ENCODE measurements at regions not wholly inside any gene's neighbourhood (a gene's known extent, or its start where the extent isn't known, plus 50 kb on each side); places are given as distances from the start of the nearest gene placed in this dataset.

DNA sequence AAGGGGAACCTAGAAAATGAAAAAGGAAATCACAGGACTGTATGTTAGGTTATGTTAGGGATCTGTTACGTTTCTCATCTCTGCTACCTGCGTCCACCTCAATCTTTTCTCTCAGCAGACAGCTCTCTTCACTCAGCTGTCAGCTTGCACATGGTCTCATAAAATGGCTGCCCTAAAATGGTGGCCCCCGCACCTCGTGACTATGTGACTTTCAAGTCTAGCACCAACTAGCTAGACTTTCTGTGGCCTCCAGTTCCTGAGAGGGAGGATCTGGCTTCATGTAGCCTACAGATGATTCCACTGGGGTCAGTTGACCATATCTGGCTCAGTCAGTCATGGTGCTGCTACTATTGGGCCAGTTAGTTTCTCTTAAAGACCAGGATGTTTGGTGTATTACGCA, 147.2 kb upstream of the SLC1A4 start:
- no peak overlapping the region for H3K9ac ChIP-seq
- H3K27me3 ChIP-seq (ENCODE audit: insufficient read depth) = no peaks in the 10 kb centered on the region
- WGBS (ENCODE audit: low lambda C conversion rate) = 95% methylated on average over 5 of the region's 5 CpGs
- no peaks in the 10 kb centered on the region for H3K9me2 ChIP-seq
- ChIA-PET CTCF (interaction anchor here (0.8 to 1.9 kb wide), 2 partner anchors 196 to 255 kb away, joined by 5 read pairs; no protein-coding TSS in a partner anchor), POLR2A (no interaction called here)
- H2AFZ ChIP-seq (ENCODE audit: low read depth) = no peak overlapping the region
- H3K4me2 ChIP-seq = no peak overlapping the region
- no peak for DNase-seq
- peaks cover 9% of the 10 kb centered on the region for H3F3A ChIP-seq (replicated peaks; ENCODE audit: insufficient read depth)
- no peak overlapping the region for H3K4me3 ChIP-seq (ENCODE audit: low read depth in 2 of 2, low read length in 1 of 2)
- no peak overlapping the region for H3K27ac ChIP-seq (ENCODE audit: low read depth in 2 of 2, low read length in 1 of 2)
- H3K4me1 ChIP-seq (ENCODE audit: control insufficient read depth in 1 of 2, insufficient read depth in 2 of 2, low read depth in 1 of 2, low read length in 1 of 2) = peaks cover 0 to 20% of the 10 kb centered on the region in 2 experiments; a peak in 2 of 4 replicates
- H3K9me3 ChIP-seq = no peaks in the 10 kb centered on the region
- H3K36me3 ChIP-seq (replicated peaks in 1 of 2; ENCODE audit: control insufficient read depth in 1 of 2, insufficient read depth in 2 of 2, low read length in 1 of 2) = no peaks in the 10 kb centered on the region
- TF ChIP-seq JUND (IDR thresholded peaks at IDR 0.05) (no peak), FOXJ3 (CRISPR knock-in tag; IDR thresholded peaks at IDR 0.05) (no peak), ELF1 (IDR thresholded peaks at IDR 0.05) (no peak), EP300 (IDR thresholded peaks at IDR 0.05; ENCODE audit: borderline replicate concordance in 1 of 2, low read depth in 1 of 2, low read length in 1 of 2) (no peak), EZH2phosphoT487 (IDR thresholded peaks at IDR 0.05; ENCODE audit: borderline replicate concordance, low read depth) (no peak), RXRA (IDR thresholded peaks at IDR 0.05; ENCODE audit: borderline replicate concordance, low read depth) (no peak), FOXM1 (IDR thresholded peaks at IDR 0.05; ENCODE audit: low read depth) (no peak), SMC3 (IDR thresholded peaks at IDR 0.05; ENCODE audit: low read depth, low read length) (no peak), SIN3A (IDR thresholded peaks at IDR 0.05; ENCODE audit: borderline replicate concordance, low read depth, low read length) (no peak)
- TF ChIP-seq, protein P1, sequence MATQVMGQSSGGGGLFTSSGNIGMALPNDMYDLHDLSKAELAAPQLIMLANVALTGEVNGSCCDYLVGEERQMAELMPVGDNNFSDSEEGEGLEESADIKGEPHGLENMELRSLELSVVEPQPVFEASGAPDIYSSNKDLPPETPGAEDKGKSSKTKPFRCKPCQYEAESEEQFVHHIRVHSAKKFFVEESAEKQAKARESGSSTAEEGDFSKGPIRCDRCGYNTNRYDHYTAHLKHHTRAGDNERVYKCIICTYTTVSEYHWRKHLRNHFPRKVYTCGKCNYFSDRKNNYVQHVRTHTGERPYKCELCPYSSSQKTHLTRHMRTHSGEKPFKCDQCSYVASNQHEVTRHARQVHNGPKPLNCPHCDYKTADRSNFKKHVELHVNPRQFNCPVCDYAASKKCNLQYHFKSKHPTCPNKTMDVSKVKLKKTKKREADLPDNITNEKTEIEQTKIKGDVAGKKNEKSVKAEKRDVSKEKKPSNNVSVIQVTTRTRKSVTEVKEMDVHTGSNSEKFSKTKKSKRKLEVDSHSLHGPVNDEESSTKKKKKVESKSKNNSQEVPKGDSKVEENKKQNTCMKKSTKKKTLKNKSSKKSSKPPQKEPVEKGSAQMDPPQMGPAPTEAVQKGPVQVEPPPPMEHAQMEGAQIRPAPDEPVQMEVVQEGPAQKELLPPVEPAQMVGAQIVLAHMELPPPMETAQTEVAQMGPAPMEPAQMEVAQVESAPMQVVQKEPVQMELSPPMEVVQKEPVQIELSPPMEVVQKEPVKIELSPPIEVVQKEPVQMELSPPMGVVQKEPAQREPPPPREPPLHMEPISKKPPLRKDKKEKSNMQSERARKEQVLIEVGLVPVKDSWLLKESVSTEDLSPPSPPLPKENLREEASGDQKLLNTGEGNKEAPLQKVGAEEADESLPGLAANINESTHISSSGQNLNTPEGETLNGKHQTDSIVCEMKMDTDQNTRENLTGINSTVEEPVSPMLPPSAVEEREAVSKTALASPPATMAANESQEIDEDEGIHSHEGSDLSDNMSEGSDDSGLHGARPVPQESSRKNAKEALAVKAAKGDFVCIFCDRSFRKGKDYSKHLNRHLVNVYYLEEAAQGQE (IDR thresholded peaks at IDR 0.05; ENCODE audit: low read depth, low read length) = no peak
- TF ChIP-seq, protein P2, sequence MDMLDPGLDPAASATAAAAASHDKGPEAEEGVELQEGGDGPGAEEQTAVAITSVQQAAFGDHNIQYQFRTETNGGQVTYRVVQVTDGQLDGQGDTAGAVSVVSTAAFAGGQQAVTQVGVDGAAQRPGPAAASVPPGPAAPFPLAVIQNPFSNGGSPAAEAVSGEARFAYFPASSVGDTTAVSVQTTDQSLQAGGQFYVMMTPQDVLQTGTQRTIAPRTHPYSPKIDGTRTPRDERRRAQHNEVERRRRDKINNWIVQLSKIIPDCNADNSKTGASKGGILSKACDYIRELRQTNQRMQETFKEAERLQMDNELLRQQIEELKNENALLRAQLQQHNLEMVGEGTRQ (IDR thresholded peaks at IDR 0.05; ENCODE audit: borderline replicate concordance, low read depth, low read length) = no peak
- no peaks in the 10 kb centered on the region for H3K79me2 ChIP-seq (ENCODE audit: insufficient read depth)
- H4K20me1 ChIP-seq (ENCODE audit: insufficient read depth) = no peaks in the 10 kb centered on the region

- ChIA-PET POLR2A (no interaction called here), CTCF (no interaction called here)
- Histone ChIP-seq H2AFZ (ENCODE audit: low read depth) (no peak overlapping the region), H3K9me3 (no peaks in the 10 kb centered on the region), H3K79me2 (ENCODE audit: insufficient read depth) (no peaks in the 10 kb centered on the region), H3K27ac (ENCODE audit: low read depth in 2 of 2, low read length in 1 of 2) (no peak overlapping the region), H3K27me3 (ENCODE audit: insufficient read depth) (no peaks in the 10 kb centered on the region), H3K4me3 (ENCODE audit: low read depth in 2 of 2, low read length in 1 of 2) (no peak overlapping the region), H3K4me1 (ENCODE audit: control insufficient read depth in 1 of 2, insufficient read depth in 2 of 2, low read depth in 1 of 2, low read length in 1 of 2) (peaks cover 0 to 10% of the 10 kb centered on the region in 2 experiments; a peak in 2 of 4 replicates), H3K36me3 (replicated peaks in 1 of 2; ENCODE audit: control insufficient read depth in 1 of 2, insufficient read depth in 2 of 2, low read length in 1 of 2) (no peaks in the 10 kb centered on the region), H3F3A (replicated peaks; ENCODE audit: insufficient read depth) (peaks cover 4% of the 10 kb centered on the region), H4K20me1 (ENCODE audit: insufficient read depth) (no peaks in the 10 kb centered on the region), H3K9me2 (no peaks in the 10 kb centered on the region), H3K4me2 (no peak overlapping the region), H3K9ac (no peak overlapping the region)
- no peak for DNase-seq
- 84% methylated on average over 2 of the region's 2 CpGs for WGBS (ENCODE audit: low lambda C conversion rate)
- TF ChIP-seq CHD2 (IDR thresholded peaks at IDR 0.05; ENCODE audit: low read length, partially characterized antibody) (no peak), NFIC (IDR thresholded peaks at IDR 0.05; ENCODE audit: borderline replicate concordance) (no peak), GABPA (IDR thresholded peaks at IDR 0.05; ENCODE audit: low read depth) (no peak), EP300 (IDR thresholded peaks at IDR 0.05; ENCODE audit: borderline replicate concordance in 1 of 2, low read depth in 1 of 2, low read length in 1 of 2) (no peak), TEAD4 (IDR thresholded peaks at IDR 0.05; ENCODE audit: borderline replicate concordance, insufficient read depth) (no peak), TCF12 (IDR thresholded peaks at IDR 0.05) (no peak), EZH2phosphoT487 (IDR thresholded peaks at IDR 0.05; ENCODE audit: borderline replicate concordance, low read depth) (no peak), RCOR1 (IDR thresholded peaks at IDR 0.05; ENCODE audit: low read length) (no peak), FOSL2 (IDR thresholded peaks at IDR 0.05; ENCODE audit: borderline replicate concordance, low read depth) (no peak)
- TF ChIP-seq, protein P3, sequence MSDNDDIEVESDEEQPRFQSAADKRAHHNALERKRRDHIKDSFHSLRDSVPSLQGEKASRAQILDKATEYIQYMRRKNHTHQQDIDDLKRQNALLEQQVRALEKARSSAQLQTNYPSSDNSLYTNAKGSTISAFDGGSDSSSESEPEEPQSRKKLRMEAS (IDR thresholded peaks at IDR 0.05; ENCODE audit: low read depth) = no peak
- TF ChIP-seq, protein P4, sequence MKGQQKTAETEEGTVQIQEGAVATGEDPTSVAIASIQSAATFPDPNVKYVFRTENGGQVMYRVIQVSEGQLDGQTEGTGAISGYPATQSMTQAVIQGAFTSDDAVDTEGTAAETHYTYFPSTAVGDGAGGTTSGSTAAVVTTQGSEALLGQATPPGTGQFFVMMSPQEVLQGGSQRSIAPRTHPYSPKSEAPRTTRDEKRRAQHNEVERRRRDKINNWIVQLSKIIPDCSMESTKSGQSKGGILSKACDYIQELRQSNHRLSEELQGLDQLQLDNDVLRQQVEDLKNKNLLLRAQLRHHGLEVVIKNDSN (IDR thresholded peaks at IDR 0.05; ENCODE audit: borderline replicate concordance, low read depth) = no peak
- TF ChIP-seq, protein P1 (IDR thresholded peaks at IDR 0.05; ENCODE audit: low read depth, low read length) = no peak
Measured at GRCh38 chr2:64844087-64844486, 145.1 kb upstream of the SLC1A4 start.
